DND-41 (cell line): ENCODE measurements at regions not wholly inside any gene's neighbourhood (a gene's known extent, or its start where the extent isn't known, plus 50 kb on each side); places are given as distances from the start of the nearest gene placed in this dataset.

ENCODE experiments used
- ATAC-seq: fragments of 200-7000 bp; cut with Tn5 transposase; 3 replicates; pipeline ENCODE4 v1.9.1; 2021; ENCODE audit warnings: low read depth; ENCODE audit not compliant: insufficient read depth
- DNase-seq: peaks from one replicate; pipeline ENCODE4 v3.0.0-alpha.2; 2020
- H2AFZ ChIP-seq: 2 replicates; pipeline ENCODE4 v1.6.0; 2012; ENCODE audit warnings: low read depth, low read length
- H3K27ac ChIP-seq: 2 replicates; pipeline ENCODE4 v1.5.1; 2012; ENCODE audit warnings: low read length, inconsistent platforms
- H3K27me3 ChIP-seq: fragments of 200-600 bp; sonication (generic); 2 replicates; pipeline ENCODE4 v1.6.0; 2012; ENCODE audit warnings: low read length, mild to moderate bottlenecking, inconsistent platforms; ENCODE audit not compliant: insufficient read depth, poor library complexity
- H3K36me3 ChIP-seq: 2 replicates; pipeline ENCODE4 v1.5.1; 2012; ENCODE audit warnings: low read length, inconsistent platforms; ENCODE audit not compliant: insufficient read depth
- H3K4me1 ChIP-seq: 2 replicates; pipeline ENCODE4 v1.5.1; 2012; ENCODE audit warnings: mild to moderate bottlenecking, low read length; ENCODE audit not compliant: insufficient read depth
- H3K4me2 ChIP-seq: 2 replicates; pipeline ENCODE4 v1.6.0; 2012; ENCODE audit warnings: mild to moderate bottlenecking, moderate library complexity, low read length, inconsistent platforms; ENCODE audit not compliant: insufficient read depth
- H3K4me3 ChIP-seq, 2 experiments: fragments of 200-600 bp in 1 of 2; shearing (Covaris generic) in 1 of 2; 2 replicates each; pipeline ENCODE4 v1.5.1; 2012 to 2016; ENCODE audit warnings: inconsistent platforms in 2 of 2, low read length in 2 of 2, mild to moderate bottlenecking in 2 of 2, low read depth in 1 of 2, moderate library complexity in 1 of 2
- H3K79me2 ChIP-seq: 2 replicates; pipeline ENCODE4 v1.6.0; 2012; ENCODE audit warnings: low read length, inconsistent platforms; ENCODE audit not compliant: insufficient read depth
- H3K9ac ChIP-seq: 2 replicates; pipeline ENCODE4 v1.6.0; 2012; ENCODE audit warnings: low read depth, mild to moderate bottlenecking, inconsistent platforms, low read length, moderate library complexity
- H3K9me3 ChIP-seq: 2 replicates; pipeline ENCODE4 v1.5.1; 2012; ENCODE audit warnings: low read length, moderate library complexity, mild to moderate bottlenecking, inconsistent platforms; ENCODE audit not compliant: insufficient read depth, severe bottlenecking
- H4K20me1 ChIP-seq: 2 replicates; pipeline ENCODE4 v1.6.0; 2012; ENCODE audit warnings: low read length; ENCODE audit not compliant: insufficient read depth
- EZH2 ChIP-seq: IDR thresholded peaks from 3 replicates; pipeline ENCODE4 v1.6.1; 2012; ENCODE audit warnings: borderline replicate concordance, low read depth, mild to moderate bottlenecking, moderate library complexity, low read length, inconsistent platforms; ENCODE audit not compliant: severe bottlenecking
- TF ChIP-seq, protein P1 (sequence below): IDR thresholded peaks from 2 replicates; pipeline ENCODE4 v1.5.1; 2012; ENCODE audit warnings: borderline replicate concordance, low read length, moderate library complexity, mild to moderate bottlenecking; ENCODE audit not compliant: poor library complexity, severe bottlenecking; ENCODE audit errors: extremely low read depth

DNA sequence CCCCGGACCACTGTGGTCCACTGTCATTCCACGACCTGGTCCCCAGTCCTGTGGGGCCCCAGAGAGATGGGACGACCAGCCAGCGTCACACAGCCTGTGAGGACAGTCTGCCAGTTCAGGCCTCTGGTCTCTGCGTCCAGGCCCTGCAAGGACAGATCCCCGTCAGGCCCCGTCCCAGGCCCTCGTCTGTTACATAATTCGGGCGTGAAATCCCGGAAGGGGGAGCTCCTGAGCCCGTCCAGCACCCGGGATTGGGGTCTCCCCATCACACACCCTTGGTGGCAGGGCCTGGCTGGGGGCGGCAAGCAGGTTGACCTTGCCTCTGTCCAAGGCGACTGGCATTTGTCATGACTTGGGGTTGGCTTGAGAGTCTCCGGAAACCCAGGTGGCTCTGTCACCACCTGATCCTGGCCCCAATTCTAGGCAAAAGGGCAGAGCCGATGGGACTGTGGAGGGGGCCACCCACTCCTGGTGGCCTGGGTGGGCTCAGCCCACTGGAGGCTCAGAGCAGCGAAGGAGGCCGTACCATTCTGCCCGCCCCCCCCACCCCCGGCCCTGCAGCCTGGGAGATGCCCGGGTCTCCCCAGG lies 73.8 kb upstream of the GATA5 start:
- no peak overlapping the region for H2AFZ ChIP-seq
- ATAC-seq (no peak), DNase-seq (no peak)
- no peaks in the 10 kb centered on the region for H3K27me3 ChIP-seq
- H3K27ac ChIP-seq, result no peak overlapping the region
- peaks cover 10% of the 10 kb centered on the region for H4K20me1 ChIP-seq
- H3K9me3 ChIP-seq, result no peaks in the 10 kb centered on the region
- no peak overlapping the region for H3K4me2 ChIP-seq
- H3K36me3 ChIP-seq, result no peaks in the 10 kb centered on the region
- TF ChIP-seq, protein P1, sequence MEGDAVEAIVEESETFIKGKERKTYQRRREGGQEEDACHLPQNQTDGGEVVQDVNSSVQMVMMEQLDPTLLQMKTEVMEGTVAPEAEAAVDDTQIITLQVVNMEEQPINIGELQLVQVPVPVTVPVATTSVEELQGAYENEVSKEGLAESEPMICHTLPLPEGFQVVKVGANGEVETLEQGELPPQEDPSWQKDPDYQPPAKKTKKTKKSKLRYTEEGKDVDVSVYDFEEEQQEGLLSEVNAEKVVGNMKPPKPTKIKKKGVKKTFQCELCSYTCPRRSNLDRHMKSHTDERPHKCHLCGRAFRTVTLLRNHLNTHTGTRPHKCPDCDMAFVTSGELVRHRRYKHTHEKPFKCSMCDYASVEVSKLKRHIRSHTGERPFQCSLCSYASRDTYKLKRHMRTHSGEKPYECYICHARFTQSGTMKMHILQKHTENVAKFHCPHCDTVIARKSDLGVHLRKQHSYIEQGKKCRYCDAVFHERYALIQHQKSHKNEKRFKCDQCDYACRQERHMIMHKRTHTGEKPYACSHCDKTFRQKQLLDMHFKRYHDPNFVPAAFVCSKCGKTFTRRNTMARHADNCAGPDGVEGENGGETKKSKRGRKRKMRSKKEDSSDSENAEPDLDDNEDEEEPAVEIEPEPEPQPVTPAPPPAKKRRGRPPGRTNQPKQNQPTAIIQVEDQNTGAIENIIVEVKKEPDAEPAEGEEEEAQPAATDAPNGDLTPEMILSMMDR, result no peak
- no peak for TF ChIP-seq EZH2
- H3K4me1 ChIP-seq, result no peaks in the 10 kb centered on the region
- H3K9ac ChIP-seq, result no peak overlapping the region
- H3K4me3 ChIP-seq, result no peak overlapping the region
- no peaks in the 10 kb centered on the region for H3K79me2 ChIP-seq

DNA sequence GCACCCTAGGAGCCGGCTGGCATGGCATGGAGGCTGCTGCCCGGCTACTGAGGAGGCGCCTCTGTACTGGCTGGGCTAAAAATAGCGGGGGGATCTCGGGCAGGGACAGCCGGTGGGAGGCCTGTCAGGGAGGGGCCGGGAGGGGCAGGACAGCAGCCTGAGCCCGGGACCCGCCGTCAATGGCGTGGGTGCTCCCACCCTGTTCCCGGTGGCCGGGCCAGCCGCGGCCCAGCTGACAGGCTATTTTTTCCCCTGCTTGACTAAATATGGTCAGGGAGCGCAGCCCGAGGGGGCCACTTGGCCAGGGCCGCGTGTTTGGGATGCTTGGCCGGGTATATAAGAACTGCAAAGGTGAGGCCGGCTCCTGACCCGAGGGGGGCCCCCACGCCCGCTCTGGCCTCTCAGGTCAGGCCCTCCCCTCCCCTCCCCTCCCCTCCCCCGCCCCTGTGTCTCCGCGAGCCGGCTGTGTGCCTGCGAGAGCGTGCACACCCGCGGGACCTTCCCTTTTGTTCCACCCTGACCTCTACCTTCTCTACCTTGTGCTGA lies 74.4 kb upstream of the GATA5 start:
- Histone ChIP-seq H4K20me1 (peaks cover 12% of the 10 kb centered on the region), H3K4me2 (no peak overlapping the region), H3K27ac (no peak overlapping the region), H3K36me3 (no peaks in the 10 kb centered on the region), H3K4me3 (no peak overlapping the region), H3K79me2 (no peaks in the 10 kb centered on the region), H3K27me3 (no peaks in the 10 kb centered on the region), H3K9ac (no peak overlapping the region), H3K9me3 (no peaks in the 10 kb centered on the region), H2AFZ (no peak overlapping the region), H3K4me1 (no peaks in the 10 kb centered on the region)
- TF ChIP-seq EZH2, result no peak
- DNase-seq (no peak), ATAC-seq (no peak)

DNA sequence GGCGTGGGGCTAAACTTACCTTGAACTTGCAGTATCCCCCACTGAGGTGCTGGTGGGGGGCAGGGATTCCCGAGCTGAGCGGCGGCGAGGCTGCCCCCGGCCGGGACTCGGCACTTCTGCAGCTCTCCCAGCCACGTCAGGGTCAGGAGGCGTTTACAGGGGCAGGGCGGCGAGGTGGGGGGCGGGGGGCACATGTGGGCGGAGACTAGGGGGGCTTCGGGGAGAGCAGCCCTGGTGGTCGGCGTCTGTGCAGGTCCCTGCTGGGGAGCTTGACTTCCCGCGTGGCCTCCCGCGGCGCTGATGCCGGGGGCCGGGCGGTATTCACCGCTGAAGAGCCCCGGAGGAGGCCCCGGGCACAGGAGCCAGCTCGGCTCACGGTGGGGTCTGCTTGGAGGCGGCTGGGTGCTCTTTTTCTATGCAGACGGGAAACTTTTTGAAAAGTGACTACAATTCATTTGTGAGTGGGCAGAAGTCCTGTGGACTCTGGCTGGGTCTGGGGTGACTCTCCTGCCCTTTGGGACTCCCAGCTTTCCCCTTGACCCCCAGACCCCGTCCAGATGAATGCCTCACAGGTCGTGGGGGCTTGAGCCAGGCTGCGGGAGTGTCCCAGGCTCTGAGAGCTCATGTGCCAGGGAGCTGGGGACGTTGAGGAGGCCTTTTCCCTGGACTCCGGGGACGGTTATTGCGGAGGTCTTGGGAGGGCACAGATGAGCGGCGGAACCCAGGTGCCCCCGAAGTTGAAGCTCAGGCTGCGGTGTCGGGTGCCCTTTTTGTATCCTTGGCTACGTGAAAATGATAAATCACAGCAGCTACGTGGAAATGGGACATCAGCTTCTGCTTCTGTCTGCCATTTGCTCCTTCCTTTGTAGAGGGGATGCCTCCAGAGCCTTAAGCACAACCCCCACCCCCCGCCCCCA lies 75.9 kb upstream of the GATA5 start:
- H3K4me1 ChIP-seq, result no peaks in the 10 kb centered on the region

More for the DNA sequence above, 75.9 kb upstream of the GATA5 start:
- Histone ChIP-seq H3K79me2 (no peaks in the 10 kb centered on the region), H2AFZ (no peak overlapping the region), H3K27me3 (no peaks in the 10 kb centered on the region), H3K27ac (no peak overlapping the region), H4K20me1 (peaks cover 12% of the 10 kb centered on the region), H3K4me3 (no peak overlapping the region), H3K36me3 (no peaks in the 10 kb centered on the region), H3K9ac (no peak overlapping the region), H3K4me2 (no peak overlapping the region), H3K9me3 (no peaks in the 10 kb centered on the region)
- ATAC-seq, result no peak
- no peak for DNase-seq
- TF ChIP-seq, protein P1, result no peak
- no peak for TF ChIP-seq EZH2
